ENCODE measurements at regions not wholly inside any gene's neighbourhood (a gene's known extent, or its start where the extent isn't known, plus 50 kb on each side); places are given as distances from the start of the nearest gene placed in this dataset.

DNA sequence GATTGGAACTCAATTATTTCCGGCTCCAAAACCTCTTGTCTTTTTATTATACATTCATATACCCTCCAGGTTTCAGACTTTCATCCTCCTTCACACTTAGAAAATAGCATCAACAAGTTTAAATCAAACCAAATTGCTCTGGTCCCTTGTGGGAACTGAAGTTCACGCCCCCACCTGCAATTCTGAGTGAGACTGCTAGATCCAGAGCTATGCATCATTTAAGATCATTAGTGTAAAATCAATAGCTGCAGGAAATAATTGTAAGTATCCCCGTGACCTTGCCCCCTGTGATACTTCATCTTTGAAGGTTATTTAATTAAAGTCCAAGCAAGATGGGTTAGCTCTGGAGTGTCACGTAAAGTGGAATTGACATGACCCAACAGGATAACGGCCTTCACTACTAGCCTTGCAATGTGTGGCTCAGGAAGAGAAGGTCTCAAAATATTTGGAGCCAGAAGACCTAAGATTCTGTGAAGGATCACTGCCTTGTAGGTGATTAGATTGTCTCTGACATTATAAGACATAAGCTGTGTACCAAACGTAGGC lies 742.2 kb upstream of the LRRC4C start:
- H3K9me3 ChIP-seq (ENCODE audit: low read length) = no peaks in the 10 kb centered on the region
- H3K36me3 ChIP-seq (ENCODE audit: insufficient read depth, low read length) = no peaks in the 10 kb centered on the region
- no peaks in the 10 kb centered on the region for H4K20me1 ChIP-seq (ENCODE audit: insufficient read depth, low read length)
- POLR2A ChIA-PET = no interaction called here
- DNase-seq (ENCODE audit: low spot score) = no peak
- CTCF ChIA-PET (ENCODE audit: unreplicated experiment) = no interaction called here
- BruUV-seq (replicated peaks) = no TSS peak
- no peak overlapping the region for H3K4me2 ChIP-seq (ENCODE audit: low read length)
- H3K4me3 ChIP-seq (ENCODE audit: low read depth, low read length, poor library complexity, severe bottlenecking) = no peak overlapping the region
- TF ChIP-seq, protein P1, sequence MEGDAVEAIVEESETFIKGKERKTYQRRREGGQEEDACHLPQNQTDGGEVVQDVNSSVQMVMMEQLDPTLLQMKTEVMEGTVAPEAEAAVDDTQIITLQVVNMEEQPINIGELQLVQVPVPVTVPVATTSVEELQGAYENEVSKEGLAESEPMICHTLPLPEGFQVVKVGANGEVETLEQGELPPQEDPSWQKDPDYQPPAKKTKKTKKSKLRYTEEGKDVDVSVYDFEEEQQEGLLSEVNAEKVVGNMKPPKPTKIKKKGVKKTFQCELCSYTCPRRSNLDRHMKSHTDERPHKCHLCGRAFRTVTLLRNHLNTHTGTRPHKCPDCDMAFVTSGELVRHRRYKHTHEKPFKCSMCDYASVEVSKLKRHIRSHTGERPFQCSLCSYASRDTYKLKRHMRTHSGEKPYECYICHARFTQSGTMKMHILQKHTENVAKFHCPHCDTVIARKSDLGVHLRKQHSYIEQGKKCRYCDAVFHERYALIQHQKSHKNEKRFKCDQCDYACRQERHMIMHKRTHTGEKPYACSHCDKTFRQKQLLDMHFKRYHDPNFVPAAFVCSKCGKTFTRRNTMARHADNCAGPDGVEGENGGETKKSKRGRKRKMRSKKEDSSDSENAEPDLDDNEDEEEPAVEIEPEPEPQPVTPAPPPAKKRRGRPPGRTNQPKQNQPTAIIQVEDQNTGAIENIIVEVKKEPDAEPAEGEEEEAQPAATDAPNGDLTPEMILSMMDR (conservative IDR thresholded peaks at IDR 0.05; ENCODE audit: low read length) = no peak
- no peak for TF ChIP-seq EZH2phosphoT487 (IDR thresholded peaks at IDR 0.05; ENCODE audit: borderline replicate concordance, low read depth, low read length)
- no peaks in the 10 kb centered on the region for H3K9me2 ChIP-seq (ENCODE audit: insufficient read depth, low read length)
- H3K27ac ChIP-seq (ENCODE audit: low read depth, low read length, poor library complexity, severe bottlenecking) = no peak overlapping the region
- H3K4me1 ChIP-seq (ENCODE audit: insufficient read depth, low read length, poor library complexity, severe bottlenecking) = no peaks in the 10 kb centered on the region
- intact Hi-C loops (cut with micrococcal nuclease; ENCODE audit: unreplicated experiment) = no loop called here
- H2AFZ ChIP-seq (ENCODE audit: low read length) = no peak overlapping the region
- H3K79me2 ChIP-seq (ENCODE audit: insufficient read depth, low read depth, low read length) = no peaks in the 10 kb centered on the region

DNA sequence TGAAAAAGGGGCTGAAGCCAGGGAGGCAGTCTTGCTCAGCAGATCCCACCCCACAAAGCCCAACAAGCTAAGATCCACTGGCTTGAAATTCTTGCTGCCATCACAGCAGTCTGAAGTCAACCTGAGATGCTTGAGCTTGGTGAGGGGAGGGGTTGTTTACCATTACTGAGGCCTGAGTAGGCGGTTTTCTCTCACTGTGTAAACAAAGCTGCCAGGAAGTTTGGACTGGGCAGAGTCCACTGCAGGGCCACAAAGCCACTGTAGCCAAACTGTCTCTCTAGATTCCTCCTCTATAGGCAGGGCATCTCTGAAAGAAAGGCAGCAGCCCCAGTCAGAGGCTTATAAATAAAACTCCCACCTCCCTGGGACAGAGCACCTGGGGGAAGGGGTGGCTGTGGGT lies 746.1 kb upstream of the LRRC4C start:
- intact Hi-C loops (cut with micrococcal nuclease; ENCODE audit: unreplicated experiment) = no loop called here
- H3K4me3 ChIP-seq (ENCODE audit: low read depth, low read length, poor library complexity, severe bottlenecking) = no peak overlapping the region
- no peaks in the 10 kb centered on the region for H4K20me1 ChIP-seq (ENCODE audit: insufficient read depth, low read length)
- ChIA-PET POLR2A (no interaction called here), CTCF (ENCODE audit: unreplicated experiment) (no interaction called here)
- TF ChIP-seq, protein P1 (conservative IDR thresholded peaks at IDR 0.05; ENCODE audit: low read length) = no peak
- no peak for TF ChIP-seq EZH2phosphoT487 (IDR thresholded peaks at IDR 0.05; ENCODE audit: borderline replicate concordance, low read depth, low read length)
- H3K79me2 ChIP-seq (ENCODE audit: insufficient read depth, low read depth, low read length) = no peaks in the 10 kb centered on the region
- no peak for DNase-seq (ENCODE audit: low spot score)
- H3K4me2 ChIP-seq (ENCODE audit: low read length) = no peak overlapping the region
- H2AFZ ChIP-seq (ENCODE audit: low read length) = no peak overlapping the region
- no peaks in the 10 kb centered on the region for H3K4me1 ChIP-seq (ENCODE audit: insufficient read depth, low read length, poor library complexity, severe bottlenecking)
- H3K9me3 ChIP-seq (ENCODE audit: low read length) = no peaks in the 10 kb centered on the region
- H3K36me3 ChIP-seq (ENCODE audit: insufficient read depth, low read length) = no peaks in the 10 kb centered on the region
- H3K27ac ChIP-seq (ENCODE audit: low read depth, low read length, poor library complexity, severe bottlenecking) = no peak overlapping the region
- BruUV-seq (replicated peaks) = no TSS peak
- no peaks in the 10 kb centered on the region for H3K9me2 ChIP-seq (ENCODE audit: insufficient read depth, low read length)

DNA sequence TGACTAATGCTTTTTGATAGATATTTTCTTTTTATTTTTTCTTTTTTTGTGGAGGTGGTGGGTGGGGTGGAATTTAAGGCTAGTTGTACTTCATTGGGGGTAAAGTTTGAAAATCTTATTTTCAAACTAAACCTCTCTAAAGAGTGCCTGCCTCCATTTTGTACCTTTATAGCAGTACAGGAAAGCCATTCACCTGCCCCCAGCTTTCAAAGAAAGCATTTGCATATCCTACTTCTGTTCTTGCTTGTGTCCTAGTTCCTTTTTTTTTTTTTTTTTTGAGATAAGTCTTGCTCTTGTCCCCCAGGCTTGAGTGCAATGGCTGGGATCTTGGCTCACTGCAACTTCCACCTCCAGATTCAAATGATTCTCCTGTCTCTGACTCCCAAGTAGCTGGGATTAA lies 766.2 kb upstream of the LRRC4C start:
- no peaks in the 10 kb centered on the region for H3K9me2 ChIP-seq (ENCODE audit: insufficient read depth, low read length)
- CTCF ChIA-PET (ENCODE audit: unreplicated experiment) = no interaction called here
- no peaks in the 10 kb centered on the region for H3K9me3 ChIP-seq (ENCODE audit: low read length)
- no peaks in the 10 kb centered on the region for H4K20me1 ChIP-seq (ENCODE audit: insufficient read depth, low read length)
- H3K4me3 ChIP-seq (ENCODE audit: low read depth, low read length, poor library complexity, severe bottlenecking) = no peak overlapping the region
- BruUV-seq (replicated peaks) = no TSS peak
- DNase-seq (ENCODE audit: low spot score) = no peak
- H3K36me3 ChIP-seq (ENCODE audit: insufficient read depth, low read length) = no peaks in the 10 kb centered on the region
- H2AFZ ChIP-seq (ENCODE audit: low read length) = no peak overlapping the region
- H3K79me2 ChIP-seq (ENCODE audit: insufficient read depth, low read depth, low read length) = no peaks in the 10 kb centered on the region
- H3K27ac ChIP-seq (ENCODE audit: low read depth, low read length, poor library complexity, severe bottlenecking) = no peak overlapping the region
- intact Hi-C loops (cut with micrococcal nuclease; ENCODE audit: unreplicated experiment) = no loop called here
- POLR2A ChIA-PET = no interaction called here
- no peak overlapping the region for H3K4me2 ChIP-seq (ENCODE audit: low read length)
- H3K4me1 ChIP-seq (ENCODE audit: insufficient read depth, low read length, poor library complexity, severe bottlenecking) = no peaks in the 10 kb centered on the region
- TF ChIP-seq, protein P1 (conservative IDR thresholded peaks at IDR 0.05; ENCODE audit: low read length) = no peak
- TF ChIP-seq EZH2phosphoT487 (IDR thresholded peaks at IDR 0.05; ENCODE audit: borderline replicate concordance, low read depth, low read length) = no peak

Measured in OCI-LY7 (cell line).